Right lobe of liver (tissue), 4 donors: ENCODE measurements at regions not wholly inside any gene's neighbourhood (a gene's known extent, or its start where the extent isn't known, plus 50 kb on each side); places are given as distances from the start of the nearest gene placed in this dataset.

Experiments
- CTCF ChIP-seq, 4 donors: fragments of 200-600 bp in 3 of 4; fragments of 450-650 bp in 1 of 4; IDR thresholded peaks; one replicate each; pipeline versions ENCODE4 v1.5.1 to v1.8.0; 2016 to 2022; ENCODE audit warnings: antibody characterized with exemption in 4 of 4, mild to moderate bottlenecking in 2 of 4
- POLR2A ChIP-seq: fragments of 450-650 bp; IDR thresholded peaks from one replicate; pipeline ENCODE4 v1.6.1; 2017; ENCODE audit warnings: antibody characterized with exemption, mild to moderate bottlenecking
- donor health status: DM: no; HTN: no; CAD: no.
- donor health status: DM: no; HTN: no; CAD: no.
- donor health status: DM: no; HTN: yes; CAD: no.

DNA sequence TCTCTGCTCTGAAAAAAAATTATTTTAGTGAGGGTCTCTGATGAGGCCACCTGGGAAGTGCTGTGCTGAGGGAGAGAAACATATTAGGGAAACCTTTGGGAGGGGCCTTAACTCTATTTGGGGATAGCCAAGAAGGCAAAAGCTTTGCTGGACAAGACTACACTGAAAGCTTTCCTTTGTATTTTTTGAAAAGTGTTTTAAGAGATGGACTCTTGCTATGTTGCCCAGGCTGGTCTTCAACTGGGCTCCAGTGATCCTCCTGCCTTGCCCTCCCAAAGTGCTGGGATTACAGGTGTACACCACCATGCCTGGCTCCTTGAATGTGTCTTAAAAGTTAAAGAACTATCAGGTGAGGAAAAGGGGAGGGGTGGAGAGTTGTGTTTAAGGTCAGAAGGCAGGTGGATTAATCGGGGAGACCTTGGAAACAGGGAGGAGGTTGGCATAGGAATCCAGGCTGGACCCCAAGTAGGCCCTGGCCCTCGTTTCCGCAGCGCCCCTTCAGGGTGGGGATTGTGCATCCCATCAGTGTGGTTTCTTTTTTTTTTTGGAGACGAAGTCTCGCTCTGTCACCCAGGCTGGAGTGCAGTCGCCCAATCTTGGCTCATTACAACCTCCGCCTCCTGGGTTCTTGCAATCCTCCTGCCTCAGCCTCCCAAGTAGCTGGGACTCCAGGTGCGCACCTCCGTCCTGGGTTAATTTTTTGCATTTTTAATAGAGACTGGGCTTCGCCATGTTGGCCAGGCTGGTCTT lies 92.1 kb downstream of the MYCN start:
- no peak for TF ChIP-seq CTCF (IDR thresholded peaks at IDR 0.05)
- TF ChIP-seq POLR2A: no peak
